ENCODE measurements at regions not wholly inside any gene's neighbourhood (a gene's known extent, or its start where the extent isn't known, plus 50 kb on each side); places are given as distances from the start of the nearest gene placed in this dataset.

DNA sequence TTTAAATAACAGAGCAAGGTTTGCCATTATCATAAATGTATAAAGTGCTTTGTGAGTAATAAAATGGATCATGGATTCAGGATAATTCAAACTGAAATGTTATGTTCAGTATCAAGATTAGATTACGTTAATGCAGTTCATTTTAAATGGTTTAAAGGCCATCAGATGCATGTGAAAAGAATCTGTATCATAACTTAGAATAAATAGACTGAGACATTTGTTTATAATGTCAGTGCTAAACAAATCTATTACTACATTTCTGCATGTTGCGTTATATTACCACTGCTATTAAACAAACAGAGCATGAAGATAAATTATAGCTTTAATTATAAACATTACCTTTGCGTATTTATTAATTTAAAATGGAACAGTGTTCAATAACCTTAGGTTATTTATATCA is 160.2 kb downstream of the TOX3 start:
- DNase-seq (ENCODE audit: insufficient read length) (no peak), FAIRE-seq (no peak)
- no peak for TF ChIP-seq POLR2A (IDR thresholded peaks at IDR 0.05; ENCODE audit: low read depth, low read length)
- no peak for TF ChIP-seq POLR2AphosphoS5 (IDR thresholded peaks at IDR 0.05; ENCODE audit: low read depth, low read length)
- no peak for TF ChIP-seq TAF1 (IDR thresholded peaks at IDR 0.05; ENCODE audit: borderline replicate concordance, low read depth, low read length)

DNA sequence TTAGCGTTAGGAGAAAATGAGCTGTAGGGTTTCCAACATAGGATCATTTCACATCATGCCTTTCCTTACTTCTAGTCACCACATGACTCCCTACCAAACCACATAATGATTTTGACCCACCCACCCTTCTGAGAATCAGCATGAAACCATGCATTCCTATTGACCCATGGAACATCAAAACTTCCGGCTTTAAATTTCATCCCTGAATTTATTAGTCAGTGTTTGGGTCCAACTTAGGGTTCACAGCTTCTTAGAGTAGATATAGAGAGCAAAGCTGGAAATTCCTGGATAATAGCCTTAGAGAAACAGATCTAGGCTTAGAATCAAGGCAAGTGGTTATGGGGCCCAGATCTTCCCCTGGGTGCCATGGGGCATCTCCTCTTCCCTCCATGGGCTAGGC is 162.6 kb downstream of the TOX3 start:
- DNase-seq (ENCODE audit: insufficient read length) = no peak
- TF ChIP-seq POLR2AphosphoS5 (IDR thresholded peaks at IDR 0.05; ENCODE audit: low read depth, low read length) (no peak), TAF1 (IDR thresholded peaks at IDR 0.05; ENCODE audit: borderline replicate concordance, low read depth, low read length) (no peak), POLR2A (IDR thresholded peaks at IDR 0.05; ENCODE audit: low read depth, low read length) (no peak)
- no peak for FAIRE-seq

DNA sequence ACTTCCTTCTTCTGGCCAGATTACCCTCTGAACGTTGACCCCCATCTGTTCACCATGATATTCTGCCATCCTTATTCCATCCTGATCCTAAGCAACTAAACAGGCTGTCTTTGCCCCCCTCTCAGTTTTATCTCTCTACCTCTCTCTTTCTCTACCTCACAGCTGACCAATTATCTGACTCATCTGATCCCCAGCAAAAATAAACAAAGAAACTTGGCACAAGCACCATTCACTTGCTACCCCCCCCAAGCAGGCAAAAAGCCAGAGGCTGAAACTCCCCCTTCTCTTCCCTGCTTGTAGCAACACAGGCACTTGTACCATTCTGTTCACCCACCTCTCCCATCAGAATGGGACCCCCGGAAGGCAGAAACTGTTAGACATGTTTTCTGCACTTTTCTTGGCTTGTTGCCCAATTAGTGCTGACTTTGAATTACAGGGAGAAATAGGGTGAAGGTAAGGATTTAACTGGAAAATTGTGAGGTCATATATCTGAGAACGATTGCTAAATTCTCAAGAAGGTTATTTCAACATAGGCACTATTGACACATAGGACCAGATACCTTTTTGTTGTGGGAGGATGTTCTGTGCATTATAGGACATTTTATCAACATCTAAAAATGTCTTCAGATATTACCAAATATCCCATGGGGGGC is 163.2 kb downstream of the TOX3 start:
- TF ChIP-seq POLR2A (IDR thresholded peaks at IDR 0.05; ENCODE audit: low read depth, low read length) = no peak
- TF ChIP-seq TAF1 (IDR thresholded peaks at IDR 0.05; ENCODE audit: borderline replicate concordance, low read depth, low read length) = no peak
- FAIRE-seq (no peak), DNase-seq (ENCODE audit: insufficient read length) (no peak)

DNA sequence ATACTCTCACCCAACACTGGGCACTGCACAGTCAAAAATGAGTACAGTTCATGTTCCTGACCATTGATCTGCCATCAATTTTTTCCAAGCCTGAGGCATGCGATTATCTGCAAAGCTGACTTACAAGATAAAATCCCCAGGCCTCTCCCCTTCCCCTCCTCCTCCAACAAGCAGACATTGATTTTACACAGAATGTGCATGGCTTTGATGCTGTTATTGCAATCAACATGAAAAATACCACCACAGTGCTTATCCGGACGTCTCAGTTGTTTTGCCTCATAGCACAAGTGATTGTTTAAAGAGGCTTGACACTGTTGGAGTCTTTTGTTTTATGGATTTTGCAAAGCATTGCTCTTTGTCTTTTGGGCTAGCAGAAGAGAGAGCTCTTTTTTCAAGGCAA is 163.8 kb downstream of the TOX3 start:
- TF ChIP-seq POLR2A (IDR thresholded peaks at IDR 0.05; ENCODE audit: low read depth, low read length) (no peak), POLR2AphosphoS5 (IDR thresholded peaks at IDR 0.05; ENCODE audit: low read depth, low read length) (no peak), TAF1 (IDR thresholded peaks at IDR 0.05; ENCODE audit: borderline replicate concordance, low read depth, low read length) (no peak)
- no peak for FAIRE-seq
- no peak for DNase-seq (ENCODE audit: insufficient read length)

DNA sequence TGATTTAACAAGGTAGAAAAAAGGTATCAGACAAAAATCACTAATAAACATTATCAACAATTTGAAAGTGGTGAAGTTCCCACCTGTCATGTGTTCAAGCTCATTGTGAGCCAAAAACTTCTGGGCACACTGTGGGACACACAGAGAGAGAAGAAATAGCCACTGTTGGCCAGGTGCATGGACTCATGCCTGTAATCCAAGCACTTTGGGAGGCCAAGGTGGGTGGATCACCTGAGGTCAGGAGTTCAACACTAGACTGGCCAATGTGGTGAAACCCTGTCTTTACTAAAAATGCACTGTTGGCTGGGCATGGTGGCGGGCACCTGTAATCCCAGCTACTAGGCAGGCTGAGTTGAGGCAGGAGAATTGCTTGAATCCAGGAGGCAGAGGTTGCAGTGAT is 167.4 kb downstream of the TOX3 start:
- FAIRE-seq (no peak), DNase-seq (ENCODE audit: insufficient read length) (no peak)
- TF ChIP-seq TAF1 (IDR thresholded peaks at IDR 0.05; ENCODE audit: borderline replicate concordance, low read depth, low read length) (no peak), POLR2AphosphoS5 (IDR thresholded peaks at IDR 0.05; ENCODE audit: low read depth, low read length) (no peak), POLR2A (IDR thresholded peaks at IDR 0.05; ENCODE audit: low read depth, low read length) (no peak)

DNA sequence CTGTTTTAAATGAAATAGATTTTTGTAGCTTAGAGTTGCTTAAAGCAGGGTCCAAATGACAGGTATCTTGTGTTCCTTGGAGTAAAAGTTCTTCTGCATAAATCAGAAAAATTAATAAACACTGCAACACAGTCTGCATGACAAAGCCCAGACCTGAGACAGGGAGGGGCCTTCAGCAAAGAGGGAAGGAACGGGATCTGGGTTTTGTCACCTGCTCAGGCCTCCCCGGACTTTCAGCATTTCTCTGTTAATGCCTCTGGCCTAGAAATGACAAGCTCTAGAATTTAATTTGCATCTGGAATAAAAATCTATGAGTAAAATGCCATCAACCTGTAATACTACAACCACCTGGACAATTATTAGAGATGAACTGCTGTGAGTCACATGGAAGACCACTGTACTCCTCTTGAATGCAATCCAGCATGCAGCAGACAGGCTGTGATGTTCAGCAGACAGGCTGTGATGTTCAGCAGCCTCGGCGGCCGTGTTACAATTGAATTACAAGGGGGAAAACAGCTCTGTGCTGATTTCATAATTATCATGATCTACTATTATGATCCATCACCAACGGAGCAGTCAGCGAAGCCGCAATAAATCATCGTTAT is 170.2 kb downstream of the TOX3 start:
- TF ChIP-seq POLR2AphosphoS5 (IDR thresholded peaks at IDR 0.05; ENCODE audit: low read depth, low read length) (no peak), TAF1 (IDR thresholded peaks at IDR 0.05; ENCODE audit: borderline replicate concordance, low read depth, low read length) (no peak), POLR2A (IDR thresholded peaks at IDR 0.05; ENCODE audit: low read depth, low read length) (no peak)
- DNase-seq (ENCODE audit: insufficient read length) = no peak
- no peak for FAIRE-seq

DNA sequence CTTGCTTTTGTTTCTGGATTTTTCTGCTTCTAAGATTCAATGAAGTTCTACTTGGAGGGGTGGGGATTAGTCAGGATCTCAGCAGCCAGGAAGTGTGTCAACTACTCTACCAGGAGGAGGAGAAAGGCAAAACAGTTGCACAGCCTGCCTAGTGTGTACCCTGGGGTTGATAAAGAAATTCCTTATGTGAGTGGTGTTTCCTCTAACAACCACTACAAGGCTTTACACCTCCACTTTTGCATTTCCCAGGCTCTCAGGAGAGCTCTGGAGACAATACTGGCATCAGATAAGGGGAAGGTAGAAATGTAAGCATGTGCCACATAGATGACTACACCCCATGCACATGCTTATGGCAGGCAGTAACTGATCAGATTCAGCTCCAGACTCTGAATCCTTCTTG is 174.6 kb downstream of the TOX3 start:
- no peak for FAIRE-seq
- no peak for DNase-seq (ENCODE audit: insufficient read length)
- no peak for TF ChIP-seq POLR2AphosphoS5 (IDR thresholded peaks at IDR 0.05; ENCODE audit: low read depth, low read length)
- no peak for TF ChIP-seq POLR2A (IDR thresholded peaks at IDR 0.05; ENCODE audit: low read depth, low read length)
- no peak for TF ChIP-seq TAF1 (IDR thresholded peaks at IDR 0.05; ENCODE audit: borderline replicate concordance, low read depth, low read length)

DNA sequence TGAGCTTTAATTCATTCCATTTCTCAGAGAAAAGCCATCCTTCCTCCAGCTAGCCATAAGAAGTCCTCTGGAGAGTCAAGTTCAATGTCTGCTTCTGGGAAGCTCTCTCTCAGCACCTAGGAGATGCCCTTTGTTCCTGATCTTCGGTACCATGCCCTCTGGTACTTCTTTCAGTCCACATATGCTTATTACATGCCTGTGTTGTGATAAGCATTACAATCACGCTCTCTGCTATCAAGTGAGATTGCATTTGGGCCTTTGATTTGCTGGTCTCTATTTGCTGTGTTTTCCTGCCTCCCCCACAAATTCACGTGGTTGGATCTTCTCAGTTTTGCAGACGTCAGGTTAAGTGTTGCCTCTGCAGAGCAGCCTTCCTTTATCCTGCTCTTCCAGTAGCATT is 178.1 kb downstream of the TOX3 start:
- no peak for TF ChIP-seq POLR2AphosphoS5 (IDR thresholded peaks at IDR 0.05; ENCODE audit: low read depth, low read length)
- TF ChIP-seq POLR2A (IDR thresholded peaks at IDR 0.05; ENCODE audit: low read depth, low read length) = no peak
- no peak for TF ChIP-seq TAF1 (IDR thresholded peaks at IDR 0.05; ENCODE audit: borderline replicate concordance, low read depth, low read length)
- FAIRE-seq (no peak), DNase-seq (ENCODE audit: insufficient read length) (no peak)

DNA sequence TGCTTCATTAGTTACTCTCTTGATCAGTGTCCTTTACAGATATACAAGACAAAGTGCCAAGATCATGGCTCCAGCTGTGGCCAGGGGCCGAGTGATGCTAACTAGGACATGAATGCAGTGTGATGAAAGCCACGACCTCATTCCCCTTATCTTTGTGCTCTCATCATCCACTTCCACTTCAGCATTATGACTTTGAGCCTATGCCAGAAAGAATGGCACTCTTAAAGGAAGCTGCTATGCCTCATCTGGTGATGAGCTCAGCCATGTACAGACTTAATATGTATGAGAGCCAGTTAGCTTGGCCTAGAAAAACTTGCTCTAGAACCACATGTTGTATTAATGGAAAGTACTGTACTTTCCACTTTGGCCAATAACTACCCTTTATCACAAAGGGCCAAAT is 179.1 kb downstream of the TOX3 start:
- no peak for DNase-seq (ENCODE audit: insufficient read length)
- FAIRE-seq = no peak
- no peak for TF ChIP-seq TAF1 (IDR thresholded peaks at IDR 0.05; ENCODE audit: borderline replicate concordance, low read depth, low read length)
- no peak for TF ChIP-seq POLR2A (IDR thresholded peaks at IDR 0.05; ENCODE audit: low read depth, low read length)
- TF ChIP-seq POLR2AphosphoS5 (IDR thresholded peaks at IDR 0.05; ENCODE audit: low read depth, low read length) = no peak

DNA sequence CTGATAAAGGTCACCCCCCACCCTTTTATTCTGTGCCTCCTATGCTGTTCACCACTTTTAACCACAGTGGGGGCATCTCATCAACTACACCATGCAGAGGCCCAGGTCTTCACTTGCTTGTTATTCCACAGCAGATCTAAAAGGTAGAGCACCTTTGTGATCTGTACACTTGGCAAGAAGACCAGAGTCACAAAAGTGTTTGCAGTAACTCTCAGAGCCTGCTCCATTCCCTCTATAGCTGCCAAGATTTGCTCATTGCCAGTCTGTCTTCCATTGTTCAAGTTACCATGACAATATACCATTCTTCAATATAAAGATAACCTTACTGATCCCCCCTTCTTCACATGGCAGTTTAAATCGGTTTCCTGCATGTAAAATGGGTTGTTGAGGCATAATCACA is 180.0 kb downstream of the TOX3 start:
- FAIRE-seq = no peak
- TF ChIP-seq TAF1 (IDR thresholded peaks at IDR 0.05; ENCODE audit: borderline replicate concordance, low read depth, low read length) (no peak), POLR2AphosphoS5 (IDR thresholded peaks at IDR 0.05; ENCODE audit: low read depth, low read length) (no peak), POLR2A (IDR thresholded peaks at IDR 0.05; ENCODE audit: low read depth, low read length) (no peak)
- DNase-seq (ENCODE audit: insufficient read length) = no peak

DNA sequence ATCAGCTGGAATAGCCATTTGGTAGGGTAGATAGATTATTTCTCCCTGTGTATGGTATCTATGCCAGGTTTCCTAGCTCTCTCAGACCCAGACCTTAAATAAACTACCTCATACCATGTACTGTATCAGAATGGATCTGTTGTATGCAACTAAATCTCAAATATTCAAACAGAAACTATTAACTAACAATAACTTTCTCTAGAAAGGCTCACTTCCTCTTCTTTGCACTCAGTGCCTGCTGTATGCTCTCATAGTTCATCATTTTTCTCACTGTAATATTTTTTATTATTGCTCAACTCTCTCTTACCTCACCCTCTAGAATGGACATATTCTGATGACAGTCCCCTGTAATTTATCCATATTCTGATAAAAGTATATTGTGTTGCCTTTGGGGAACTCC is 182.4 kb downstream of the TOX3 start:
- FAIRE-seq (no peak), DNase-seq (ENCODE audit: insufficient read length) (no peak)
- TF ChIP-seq TAF1 (IDR thresholded peaks at IDR 0.05; ENCODE audit: borderline replicate concordance, low read depth, low read length) (no peak), POLR2AphosphoS5 (IDR thresholded peaks at IDR 0.05; ENCODE audit: low read depth, low read length) (no peak), POLR2A (IDR thresholded peaks at IDR 0.05; ENCODE audit: low read depth, low read length) (no peak)

DNA sequence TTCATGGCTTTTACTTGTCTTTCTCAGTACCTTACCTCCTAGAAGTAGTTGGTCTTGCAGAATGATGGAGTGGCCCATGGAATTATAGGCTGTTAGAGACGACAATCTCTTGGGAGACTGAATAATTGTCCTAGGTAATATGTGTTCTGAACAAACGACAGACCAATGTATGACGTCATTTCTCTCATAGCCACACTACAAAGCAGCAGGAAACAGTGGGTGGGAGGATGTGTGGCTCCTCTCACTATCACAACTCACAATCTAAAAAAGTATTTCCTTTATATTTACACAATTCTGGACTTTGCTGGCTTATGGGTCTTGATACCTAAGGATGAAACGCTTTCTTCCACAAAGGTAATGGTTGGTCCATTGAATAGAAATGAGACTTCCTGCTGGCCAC is 183.9 kb downstream of the TOX3 start:
- TF ChIP-seq POLR2A (IDR thresholded peaks at IDR 0.05; ENCODE audit: low read depth, low read length) (no peak), TAF1 (IDR thresholded peaks at IDR 0.05; ENCODE audit: borderline replicate concordance, low read depth, low read length) (no peak), POLR2AphosphoS5 (IDR thresholded peaks at IDR 0.05; ENCODE audit: low read depth, low read length) (no peak)

More for the DNA sequence above, 183.9 kb downstream of the TOX3 start:
- FAIRE-seq = no peak
- DNase-seq (ENCODE audit: insufficient read length) = no peak

Data from GM12892 (cell line).